Loucy (cell line): ENCODE measurements at regions not wholly inside any gene's neighbourhood (a gene's known extent, or its start where the extent isn't known, plus 50 kb on each side); places are given as distances from the start of the nearest gene placed in this dataset.

ENCODE experiments used
- EZH2phosphoT487 ChIP-seq: fragments of 200-600 bp; IDR thresholded peaks from 2 replicates; pipeline ENCODE4 v1.6.1; 2018; ENCODE audit warnings: antibody characterized with exemption, mild to moderate bottlenecking, moderate library complexity, borderline replicate concordance
- TF ChIP-seq, protein P1 (sequence below): fragments of 200-600 bp; sonication (generic); conservative IDR thresholded peaks from 2 replicates; pipeline ENCODE4 v1.5.1; 2014; ENCODE audit warnings: mild to moderate bottlenecking, antibody characterized with exemption, low read length

DNA sequence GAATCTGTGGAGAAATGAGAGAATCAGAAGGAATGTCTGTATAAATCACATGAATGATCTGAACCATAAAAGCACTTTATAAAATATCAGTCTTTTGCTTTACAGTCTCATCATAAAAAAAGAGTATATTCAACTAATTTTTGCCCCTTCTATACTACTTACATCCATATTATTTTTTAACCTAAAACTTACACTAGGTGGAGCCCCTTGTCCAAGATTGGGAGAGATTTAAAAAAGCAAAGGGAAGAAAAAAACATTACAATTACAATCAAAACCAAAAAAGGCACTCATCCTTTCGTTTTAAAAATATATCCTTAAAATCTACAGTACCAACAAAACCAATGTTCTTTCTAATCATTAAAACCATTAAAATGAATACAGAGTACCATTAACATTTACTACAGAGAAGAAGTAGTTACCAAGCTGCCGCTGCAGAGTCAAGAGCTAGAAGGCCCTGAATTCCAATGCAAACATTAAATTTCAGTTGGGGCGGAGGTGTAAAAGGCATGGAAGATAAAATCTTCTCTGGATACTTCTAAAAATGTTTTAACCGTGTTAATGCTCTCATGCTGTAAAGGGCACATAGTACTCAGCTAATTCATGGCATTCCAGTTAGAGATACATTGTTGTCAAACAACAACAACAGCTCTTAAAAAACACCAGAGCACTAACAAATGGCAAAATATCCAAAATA, 56.7 kb upstream of the EPB41L3 start:
- TF ChIP-seq, protein P1, sequence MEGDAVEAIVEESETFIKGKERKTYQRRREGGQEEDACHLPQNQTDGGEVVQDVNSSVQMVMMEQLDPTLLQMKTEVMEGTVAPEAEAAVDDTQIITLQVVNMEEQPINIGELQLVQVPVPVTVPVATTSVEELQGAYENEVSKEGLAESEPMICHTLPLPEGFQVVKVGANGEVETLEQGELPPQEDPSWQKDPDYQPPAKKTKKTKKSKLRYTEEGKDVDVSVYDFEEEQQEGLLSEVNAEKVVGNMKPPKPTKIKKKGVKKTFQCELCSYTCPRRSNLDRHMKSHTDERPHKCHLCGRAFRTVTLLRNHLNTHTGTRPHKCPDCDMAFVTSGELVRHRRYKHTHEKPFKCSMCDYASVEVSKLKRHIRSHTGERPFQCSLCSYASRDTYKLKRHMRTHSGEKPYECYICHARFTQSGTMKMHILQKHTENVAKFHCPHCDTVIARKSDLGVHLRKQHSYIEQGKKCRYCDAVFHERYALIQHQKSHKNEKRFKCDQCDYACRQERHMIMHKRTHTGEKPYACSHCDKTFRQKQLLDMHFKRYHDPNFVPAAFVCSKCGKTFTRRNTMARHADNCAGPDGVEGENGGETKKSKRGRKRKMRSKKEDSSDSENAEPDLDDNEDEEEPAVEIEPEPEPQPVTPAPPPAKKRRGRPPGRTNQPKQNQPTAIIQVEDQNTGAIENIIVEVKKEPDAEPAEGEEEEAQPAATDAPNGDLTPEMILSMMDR = peak; percentile 40
- no peak for TF ChIP-seq EZH2phosphoT487
